GM19240 (cell line): ENCODE measurements at regions not wholly inside any gene's neighbourhood (a gene's known extent, or its start where the extent isn't known, plus 50 kb on each side); places are given as distances from the start of the nearest gene placed in this dataset.
"Not testable (repeated sequence)": the region's sequence is repeated elsewhere in the genome, so short reads cannot be mapped to it uniquely, and the experiment has no call there.

ENCODE experiments used
- DNase-seq: peaks from one replicate; pipeline ENCODE4 v3.0.0; 2011; ENCODE audit warnings: low spot score; ENCODE audit not compliant: insufficient read length

DNA sequence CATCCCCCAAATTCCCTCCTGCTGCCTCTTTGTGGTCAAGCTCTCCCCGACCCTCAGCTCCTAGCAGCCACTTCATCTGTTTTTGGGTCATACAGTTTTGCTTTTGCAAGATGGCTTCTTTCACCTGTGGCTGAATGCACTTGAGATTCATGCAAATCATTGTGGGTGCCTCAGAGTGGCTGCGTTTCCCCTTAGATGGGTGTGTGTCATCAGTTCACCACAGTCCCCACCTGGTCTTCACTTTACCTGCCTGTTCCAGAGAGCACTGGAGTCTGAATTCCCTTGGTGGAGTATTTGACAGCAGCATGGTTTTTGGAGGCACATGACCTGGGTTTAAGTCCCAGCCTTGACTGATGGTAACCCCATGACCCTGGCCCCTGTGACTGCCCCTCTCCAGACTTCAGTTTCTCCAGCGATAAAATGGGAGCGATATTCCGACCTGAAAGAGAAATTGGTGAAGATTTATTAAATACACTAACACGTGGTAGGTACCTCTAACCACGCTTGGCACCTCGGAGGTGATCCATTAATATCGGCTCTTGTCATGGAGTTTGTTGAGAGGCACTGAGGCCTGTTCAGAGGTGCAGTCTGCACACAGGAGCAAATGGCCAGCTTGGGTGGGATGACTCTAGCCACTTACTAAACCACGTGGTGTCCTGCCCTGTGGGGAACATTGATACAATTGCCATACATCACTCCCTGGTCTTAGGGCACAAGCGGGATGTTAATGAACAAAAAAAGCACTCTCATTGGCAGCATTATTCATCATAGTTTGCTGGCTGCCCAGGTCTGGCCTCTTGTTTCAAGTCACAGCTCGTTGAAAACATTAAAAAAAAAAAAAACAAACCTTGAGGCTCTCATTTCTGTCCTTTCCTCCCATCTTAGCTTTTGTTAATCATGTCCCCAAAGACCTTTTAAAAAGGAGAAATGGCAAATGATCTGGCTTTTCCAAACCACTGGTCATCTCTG is 167.2 kb upstream of the KCNG1 start:
- DNase-seq = no peak

DNA sequence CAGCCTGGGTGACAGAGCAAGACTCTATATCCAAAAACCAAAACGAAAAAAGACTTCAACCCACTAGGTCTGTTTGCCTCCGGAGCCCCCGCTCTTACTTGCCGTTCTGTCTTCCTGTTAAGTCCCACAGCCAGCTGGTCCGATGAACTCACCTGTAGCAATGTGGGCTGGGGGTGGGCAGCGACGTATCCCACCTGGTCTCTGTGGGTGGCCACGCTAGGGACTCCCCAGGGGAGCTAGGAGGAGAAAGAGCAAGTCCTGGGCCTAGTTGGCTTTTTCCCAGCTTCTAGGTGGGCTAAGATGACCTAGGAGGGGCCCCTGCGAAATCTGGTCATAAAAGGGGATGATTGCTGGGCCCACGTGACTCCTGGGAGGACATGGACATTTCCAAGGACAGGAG is 166.0 kb upstream of the KCNG1 start:
- DNase-seq = no peak

DNA sequence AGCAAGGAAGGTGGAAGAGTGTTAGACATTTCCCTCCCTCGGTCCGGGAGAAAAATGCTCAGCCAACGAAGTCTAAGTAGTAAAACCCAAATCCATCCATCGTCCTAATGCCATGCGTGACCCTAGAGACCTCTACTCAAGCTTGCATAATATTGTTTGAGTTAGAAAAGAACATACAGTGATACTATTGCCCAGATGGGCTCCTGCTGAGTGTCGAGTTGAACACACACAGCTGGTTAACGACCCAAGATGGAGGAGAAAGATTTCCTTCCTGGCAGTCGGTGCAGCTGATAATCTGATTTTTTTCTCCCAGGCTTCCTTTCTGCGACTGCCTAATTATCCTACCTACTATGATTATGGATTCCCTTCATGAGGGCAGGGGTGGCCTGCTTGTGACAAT is 164.4 kb upstream of the KCNG1 start:
- no peak for DNase-seq

DNA sequence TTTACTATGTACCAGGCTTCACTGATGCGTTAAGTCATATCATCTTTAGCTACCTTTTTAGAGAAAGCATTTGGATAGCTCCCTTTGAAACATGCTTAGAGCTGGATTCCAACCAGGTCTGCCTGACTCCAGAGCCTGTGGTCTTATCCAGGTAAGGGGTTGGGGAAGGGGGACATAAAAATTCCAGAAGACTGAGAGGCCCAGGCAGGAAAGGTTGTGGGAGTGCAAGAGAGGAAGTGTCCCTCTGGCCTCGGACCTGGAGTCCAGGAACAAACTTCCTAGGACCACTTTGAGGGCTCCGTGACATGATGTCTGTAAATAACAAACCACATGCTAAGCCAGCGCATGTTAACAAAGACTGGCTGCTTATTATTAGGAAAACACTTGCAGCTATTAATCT is 163.0 kb upstream of the KCNG1 start:
- no peak for DNase-seq

DNA sequence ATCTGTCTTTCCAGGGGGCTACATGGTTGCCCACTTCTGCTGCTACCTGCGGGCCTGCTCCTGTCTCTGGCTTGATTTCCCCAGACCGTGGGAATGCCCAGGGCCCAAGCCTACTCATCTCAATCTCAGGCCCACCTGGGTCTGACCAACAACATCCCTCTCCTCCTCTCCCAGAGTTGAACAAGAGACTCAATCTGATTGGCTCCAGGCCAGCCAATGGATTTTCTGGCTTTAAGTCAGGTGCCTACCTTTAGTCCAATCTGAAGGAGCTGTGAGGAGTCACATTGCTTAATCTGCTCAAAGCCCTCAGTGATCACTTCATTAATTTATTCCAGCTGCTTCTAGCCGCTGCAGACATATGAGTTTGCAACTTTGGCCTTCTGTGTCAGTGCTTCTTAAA is 162.4 kb upstream of the KCNG1 start:
- DNase-seq = no peak

DNA sequence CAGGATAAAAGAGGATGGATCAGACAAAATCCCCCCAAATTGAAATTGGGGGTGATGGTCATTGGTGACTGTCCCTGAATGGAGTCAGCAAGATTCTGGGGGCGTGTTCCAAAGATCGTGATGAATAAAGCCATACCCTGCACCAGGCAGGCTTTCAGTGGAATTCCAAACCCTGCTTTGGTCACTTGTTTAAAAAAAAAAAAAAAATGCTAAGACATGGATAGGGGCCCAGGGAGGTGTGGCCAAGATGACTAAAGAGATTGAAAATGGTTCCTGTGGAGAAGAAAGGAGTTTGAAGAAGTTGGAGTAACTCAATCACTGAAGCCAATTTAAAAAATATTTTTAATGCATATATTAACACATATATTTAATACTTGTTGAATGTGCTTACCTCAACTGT is 161.4 kb upstream of the KCNG1 start:
- no peak for DNase-seq

DNA sequence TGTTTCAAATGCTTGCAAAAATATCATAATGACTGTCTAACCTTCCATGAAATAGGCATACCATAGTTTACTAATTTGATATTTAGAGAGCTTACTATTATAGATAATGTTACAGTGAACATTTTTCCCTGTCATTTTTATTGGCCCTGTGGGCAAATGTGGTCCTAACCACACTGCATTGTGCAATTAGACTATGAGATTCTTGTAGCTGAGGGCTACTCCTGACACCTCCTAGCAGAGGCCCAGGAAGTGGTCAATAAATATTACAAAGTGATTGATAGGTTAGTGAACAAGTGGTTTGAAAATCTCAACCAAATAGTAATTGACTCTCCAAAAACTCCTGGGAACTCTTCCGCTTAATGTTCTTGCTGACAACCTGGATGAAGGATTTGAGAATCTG is 160.5 kb upstream of the KCNG1 start:
- DNase-seq = no peak

DNA sequence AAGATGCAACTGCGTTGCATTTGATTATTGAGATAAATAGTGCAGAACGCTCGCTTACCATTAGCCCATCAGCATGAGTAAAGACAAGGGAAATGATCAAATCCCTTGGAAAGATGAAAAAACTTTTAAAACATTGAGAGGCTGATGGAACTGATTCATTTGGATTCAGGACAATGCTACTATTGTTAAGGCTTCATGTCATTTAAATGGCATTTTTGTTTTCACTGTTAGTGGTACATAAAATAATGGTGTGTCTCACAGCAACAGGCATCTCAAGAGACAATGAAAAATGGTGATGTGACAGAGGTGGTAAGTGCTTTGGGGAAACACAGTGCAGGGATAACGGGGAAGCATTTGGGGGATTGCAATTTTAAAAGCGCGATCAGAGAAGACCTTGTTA is 159.7 kb upstream of the KCNG1 start:
- no peak for DNase-seq

DNA sequence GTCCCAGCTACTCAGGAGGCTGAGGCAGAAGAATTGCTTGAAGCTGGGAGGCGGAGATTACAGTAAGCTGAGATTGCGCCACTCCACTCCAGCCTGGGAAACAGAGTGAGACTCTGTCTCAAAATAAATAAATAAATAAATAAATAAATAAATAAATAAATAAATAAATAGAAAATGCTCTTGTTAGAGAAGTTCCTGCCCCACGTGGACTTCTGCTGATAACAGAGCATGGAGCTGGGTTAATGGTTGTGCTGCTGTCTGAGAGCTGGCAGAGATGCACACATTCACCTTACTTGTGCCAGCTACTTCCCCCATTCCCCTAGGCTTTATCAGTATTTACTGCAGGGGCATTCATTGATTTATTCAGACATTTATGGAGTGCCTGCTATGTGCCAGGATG is 155.2 kb upstream of the KCNG1 start:
- no peak for DNase-seq

DNA sequence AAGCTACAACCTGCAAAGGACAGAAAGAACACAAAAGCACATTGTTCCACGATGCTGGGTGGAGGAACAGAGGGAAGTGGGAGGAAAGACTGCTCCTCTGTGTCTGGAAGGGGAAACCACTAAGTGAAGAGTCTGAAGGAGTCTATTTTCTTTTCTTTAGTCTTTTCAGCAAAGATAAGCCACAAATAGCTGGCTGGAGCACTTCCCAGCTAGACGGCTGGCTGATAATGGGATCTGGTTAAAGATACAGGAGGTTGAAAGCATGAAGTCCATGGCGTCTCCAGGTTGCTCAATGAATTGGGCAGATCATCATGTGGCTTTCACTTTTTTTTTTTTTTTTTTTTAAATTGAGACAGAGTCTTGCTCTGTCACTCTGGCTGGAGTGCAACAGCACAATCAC is 154.0 kb upstream of the KCNG1 start:
- DNase-seq = no peak

DNA sequence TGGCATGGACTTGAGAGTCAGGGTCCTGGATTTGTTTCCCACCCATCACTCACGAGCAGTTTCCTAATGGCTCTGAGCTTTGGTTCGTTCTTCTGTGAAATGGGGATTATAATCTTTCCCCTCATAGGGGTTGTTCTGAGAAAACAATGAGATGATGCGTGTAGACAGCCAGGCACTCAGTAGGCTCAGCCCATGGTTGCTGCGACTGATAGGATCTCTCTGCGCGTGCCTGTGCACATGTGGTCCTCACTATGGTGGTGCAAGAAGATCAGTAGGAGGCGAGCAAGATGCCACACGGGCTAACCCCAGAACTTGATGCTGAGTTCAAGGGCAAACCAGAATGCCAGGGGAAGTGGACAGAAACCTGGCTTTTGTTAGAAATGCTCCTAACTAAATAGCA is 153.5 kb upstream of the KCNG1 start:
- no peak for DNase-seq

DNA sequence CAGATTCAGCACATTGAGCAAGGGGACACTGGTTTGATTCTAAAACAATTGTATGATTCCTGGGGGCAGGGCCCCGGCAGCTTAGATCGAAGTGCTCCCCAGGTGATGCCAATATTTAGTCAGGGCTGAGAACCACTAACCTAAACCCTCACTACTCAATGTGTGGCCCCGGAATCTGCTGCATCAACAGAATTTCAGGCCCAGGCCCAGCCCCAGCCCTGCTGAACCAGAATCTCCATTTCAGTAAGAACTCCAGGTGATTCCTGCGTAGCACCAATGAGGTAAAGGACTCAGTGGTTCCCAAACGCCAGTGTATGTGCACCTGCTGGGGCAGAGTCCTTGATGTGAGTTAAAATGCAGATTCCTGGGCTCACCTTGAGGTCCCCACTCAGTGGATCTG is 152.8 kb upstream of the KCNG1 start:
- no peak for DNase-seq

DNA sequence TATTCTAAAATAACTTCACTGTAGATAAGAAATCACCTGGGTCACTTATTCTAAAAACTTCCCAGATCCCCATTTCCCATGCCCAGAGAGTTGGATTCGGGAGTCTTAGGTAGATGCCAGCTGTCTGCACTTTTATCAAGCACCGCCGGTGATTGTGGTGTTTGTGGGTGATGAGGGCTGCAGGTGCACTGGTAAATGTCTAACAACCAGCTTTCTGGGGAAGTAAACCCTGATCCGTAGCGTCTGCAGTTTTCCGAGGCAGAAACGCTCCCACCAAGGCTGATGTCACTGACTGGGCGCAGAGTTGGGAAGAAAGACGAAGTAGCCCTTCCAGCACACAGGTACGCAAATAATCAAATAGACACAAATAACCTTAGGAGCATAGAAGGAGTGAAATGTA is 152.2 kb upstream of the KCNG1 start:
- DNase-seq = no peak

DNA sequence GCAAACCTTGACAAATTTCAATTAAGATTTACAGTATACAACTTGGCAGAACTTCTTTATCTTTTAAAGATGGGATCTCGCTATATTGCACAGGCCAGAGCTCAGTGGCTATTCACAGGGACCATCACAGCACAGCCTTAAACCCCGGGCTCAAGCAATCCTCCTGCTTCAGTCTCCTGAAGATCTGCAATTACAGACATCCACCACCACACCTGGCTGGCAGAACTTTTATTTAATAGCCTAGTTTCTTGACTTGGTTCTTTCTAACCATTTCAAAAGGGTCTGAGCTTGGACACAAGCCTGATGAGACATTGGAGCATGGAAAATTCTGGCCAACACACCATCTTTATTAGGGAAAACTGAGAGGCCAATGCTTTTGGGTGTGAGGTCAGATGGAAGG is 151.6 kb upstream of the KCNG1 start:
- DNase-seq = no peak

DNA sequence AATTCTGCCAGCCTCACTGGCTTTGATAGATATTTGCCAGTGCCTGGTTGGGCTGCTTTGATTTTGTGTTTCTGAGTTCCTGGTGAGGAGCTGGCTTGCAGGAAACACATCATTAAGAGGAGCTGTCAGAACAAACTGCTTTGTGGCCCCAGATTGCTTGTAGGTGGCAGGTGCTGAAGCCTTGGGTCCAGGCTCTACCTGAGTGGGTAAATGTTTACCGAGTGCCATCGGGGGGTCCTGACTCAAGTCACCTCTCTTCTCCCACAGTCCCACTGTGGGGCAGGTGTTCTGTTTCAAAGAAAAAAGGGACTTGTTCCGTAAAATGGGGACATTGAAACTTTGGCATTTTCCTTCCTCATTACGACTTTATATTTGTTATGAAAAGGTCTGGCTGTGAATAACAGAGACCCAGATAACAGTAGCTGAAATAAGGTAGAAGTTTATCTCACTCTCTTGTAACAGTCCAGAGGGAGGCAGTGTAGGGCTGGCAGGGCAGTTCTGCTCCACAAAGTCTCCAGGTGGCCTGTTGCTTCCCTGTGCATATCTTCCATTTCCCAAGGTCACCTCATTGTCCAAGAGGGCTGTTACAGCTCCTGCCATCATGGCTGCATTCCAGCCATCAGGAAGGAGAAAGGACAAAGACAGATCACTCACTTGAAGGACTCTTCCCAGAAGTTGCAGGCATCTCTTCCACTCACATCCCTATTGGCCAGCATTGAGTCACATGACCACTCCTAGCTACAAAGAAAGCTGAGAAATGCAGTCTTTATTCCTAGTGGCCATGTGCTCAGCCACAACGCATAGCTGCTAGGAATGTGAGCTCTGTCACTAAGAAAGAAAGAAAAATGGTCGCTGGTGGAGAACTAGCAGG is 149.9 kb upstream of the KCNG1 start:
- no peak for DNase-seq

DNA sequence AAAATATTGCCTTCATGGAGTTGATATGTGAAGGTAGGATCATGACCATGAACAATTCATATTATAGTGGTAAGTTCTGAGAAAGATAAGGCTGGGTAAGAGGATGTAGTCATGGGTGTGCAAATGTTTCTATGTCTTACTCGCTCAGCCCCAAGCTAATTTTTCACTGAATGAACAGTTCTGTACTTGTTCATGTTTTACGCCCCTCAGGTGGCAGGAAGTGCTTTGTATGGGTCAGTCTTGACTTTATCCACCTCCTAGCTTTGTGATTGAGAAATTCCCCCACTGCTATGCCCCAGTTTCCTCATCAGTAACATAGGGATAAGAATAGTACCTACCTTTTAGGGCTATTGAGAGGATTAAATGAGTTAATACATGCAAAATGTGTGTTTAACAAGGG is 148.2 kb upstream of the KCNG1 start:
- DNase-seq = no peak

DNA sequence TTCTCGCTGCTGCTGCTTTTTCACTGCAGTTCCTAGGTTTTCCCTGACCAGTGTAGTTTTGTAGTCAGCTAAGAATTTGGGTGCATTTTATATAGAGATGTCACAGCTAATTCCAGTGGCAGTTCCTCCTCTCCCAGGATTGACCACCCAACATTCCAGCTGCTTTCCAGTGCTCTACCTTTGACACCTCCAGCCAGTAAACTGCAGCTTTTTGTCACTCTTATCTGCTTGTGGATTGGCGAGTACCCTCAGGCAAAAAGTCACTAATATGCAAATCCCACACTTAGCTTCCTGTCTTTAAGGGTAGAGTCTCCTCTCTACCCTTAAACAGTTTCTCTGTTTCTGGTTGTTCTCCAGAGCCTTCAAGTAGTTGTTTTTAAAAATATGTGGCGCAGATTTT is 146.9 kb upstream of the KCNG1 start:
- no peak for DNase-seq

DNA sequence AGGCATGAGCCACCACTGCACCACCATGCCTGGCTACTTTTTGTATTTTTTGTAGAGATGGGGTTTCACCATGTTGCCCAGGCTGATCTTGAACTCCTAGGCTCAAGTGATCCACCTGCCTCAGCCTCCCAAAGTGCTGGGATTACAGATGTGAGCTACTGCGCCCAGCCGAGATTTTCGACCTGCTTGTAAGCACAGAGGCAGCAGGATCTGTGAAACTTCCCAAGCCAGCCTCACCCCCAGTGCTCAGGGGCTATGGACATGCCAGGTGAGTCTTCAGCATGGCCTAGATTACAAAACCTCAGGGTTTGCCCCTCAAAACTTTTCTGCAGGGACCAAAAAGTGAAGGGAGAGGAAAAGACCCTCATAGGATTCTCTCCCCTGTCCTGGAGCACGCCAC is 145.0 kb upstream of the KCNG1 start:
- DNase-seq = not testable (repeated sequence)

DNA sequence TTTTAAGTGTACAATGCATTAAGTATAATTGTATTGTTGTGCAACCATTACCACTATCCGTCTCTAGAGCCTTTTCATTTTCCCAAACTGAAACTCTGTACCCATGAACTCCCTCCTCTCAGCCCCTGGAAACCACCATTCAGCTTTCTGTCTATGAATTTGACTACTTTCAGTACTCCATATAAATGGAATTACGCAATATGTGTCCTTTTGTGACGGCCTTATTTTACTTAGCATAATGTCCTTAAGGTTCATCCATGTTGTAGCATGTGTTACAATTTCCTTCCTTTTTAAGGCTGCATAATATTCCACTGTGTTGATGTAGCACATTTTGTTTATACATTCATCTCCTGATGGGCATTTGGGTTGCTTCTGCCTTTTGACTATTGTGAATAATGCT is 143.6 kb upstream of the KCNG1 start:
- DNase-seq = no peak

DNA sequence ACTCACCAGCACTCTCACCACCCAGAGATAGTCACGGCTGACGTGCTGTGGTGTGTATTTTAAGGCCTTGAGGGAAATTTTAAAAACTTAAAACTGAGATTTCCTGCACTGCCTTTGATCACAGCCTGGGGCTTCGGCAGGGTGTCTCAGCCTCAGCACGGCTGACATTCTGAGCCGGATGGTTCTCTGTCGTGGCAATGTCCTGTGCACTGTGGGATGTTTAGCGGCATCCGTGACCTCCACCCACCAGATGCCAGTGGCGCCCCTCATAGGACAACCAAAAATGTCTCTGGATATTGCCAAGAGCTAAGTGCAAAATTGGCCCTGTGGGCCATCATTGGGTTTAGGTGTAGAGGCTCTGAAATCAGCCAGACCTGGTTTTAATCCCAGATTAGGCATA is 142.2 kb upstream of the KCNG1 start:
- DNase-seq = no peak

DNA sequence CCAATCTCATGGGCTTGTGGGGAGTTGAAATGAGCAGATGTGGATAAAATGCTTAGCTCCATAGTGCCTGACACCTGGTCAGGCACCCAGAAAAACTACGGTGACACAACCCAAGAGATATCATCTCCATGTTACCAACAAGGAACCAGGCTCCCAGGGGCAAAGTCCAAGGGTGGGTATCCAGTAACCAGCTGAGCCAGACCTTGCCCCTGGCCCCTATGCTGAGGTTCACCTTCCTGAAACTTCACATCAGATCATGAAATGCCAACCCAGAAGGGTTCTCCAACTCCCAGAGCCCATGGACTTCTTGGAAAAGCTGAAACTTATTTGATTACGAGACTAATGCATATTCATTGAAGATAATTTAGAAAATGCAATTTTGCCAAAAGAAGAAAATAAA is 141.8 kb upstream of the KCNG1 start:
- no peak for DNase-seq

DNA sequence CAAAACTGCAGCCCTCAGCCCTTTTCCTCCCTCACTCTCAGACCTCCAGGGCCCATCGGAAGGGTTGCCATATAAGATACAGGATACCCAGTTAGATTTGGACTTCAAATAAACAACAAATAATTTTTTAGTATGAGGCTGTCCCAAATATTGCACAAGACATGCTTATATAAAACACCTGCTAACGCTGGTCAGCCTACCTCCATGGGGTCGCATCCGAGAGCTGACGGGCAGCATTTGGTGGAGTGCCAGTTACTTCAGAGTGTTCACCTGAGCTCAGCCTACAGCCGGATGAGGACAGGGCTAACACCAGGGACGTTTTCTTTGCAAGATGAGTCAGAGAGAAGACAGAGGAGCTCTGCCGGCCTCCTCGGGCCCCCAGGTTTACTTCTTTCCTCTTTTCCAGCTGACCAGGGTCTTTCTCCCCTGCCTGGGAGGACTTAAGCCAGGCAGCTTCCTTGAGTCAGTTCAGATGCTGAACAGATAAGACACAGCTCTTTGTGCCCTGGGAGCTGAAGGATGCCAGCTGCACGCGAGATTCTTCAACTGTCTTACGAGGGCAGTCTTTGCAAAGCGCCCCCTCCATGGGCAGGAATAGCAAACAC is 141.2 kb upstream of the KCNG1 start:
- no peak for DNase-seq
